GM18909 (cell line): ENCODE measurements at regions not wholly inside any gene's neighbourhood (a gene's known extent, or its start where the extent isn't known, plus 50 kb on each side); places are given as distances from the start of the nearest gene placed in this dataset.

ENCODE experiments used
- ATAC-seq: cut with Tn5 transposase; IDR thresholded peaks from one replicate; pipeline ENCODE4 v1.9.1; 2021; ENCODE audit warnings: mild to moderate bottlenecking; ENCODE audit not compliant: unreplicated experiment, poor library complexity

- no peak for ATAC-seq
These were observed 299.3 kb downstream of the FBXW7 start for GRCh38 chr4:152236519-152237056.

- no peak for ATAC-seq
These were observed 300.2 kb downstream of the FBXW7 start for GRCh38 chr4:152235718-152236117.

GRCh38 chr4:152234571-152234970 is 301.3 kb downstream of the FBXW7 start:
- no peak for ATAC-seq

- ATAC-seq: no peak
These were observed 303.6 kb downstream of the FBXW7 start for GRCh38 chr4:152232271-152232670.

GRCh38 chr4:152229782-152230289 is 306.1 kb downstream of the FBXW7 start:
- no peak for ATAC-seq

- no peak for ATAC-seq
These were observed 310.2 kb downstream of the FBXW7 start for GRCh38 chr4:152225680-152226079.

GRCh38 chr4:152224721-152225420 is 311.0 kb downstream of the FBXW7 start:
- no peak for ATAC-seq

- ATAC-seq: no peak
These were observed 311.7 kb downstream of the FBXW7 start for GRCh38 chr4:152224223-152224622.

GRCh38 chr4:152223600-152223999 is 312.3 kb downstream of the FBXW7 start:
- ATAC-seq: no peak

GRCh38 chr4:152221816-152222516 is 313.9 kb downstream of the FBXW7 start:
- ATAC-seq: no peak

- peak; percentile 70 for ATAC-seq
These were observed 315.7 kb downstream of the FBXW7 start for GRCh38 chr4:152220201-152220666.

- no peak for ATAC-seq
These were observed 317.3 kb downstream of the FBXW7 start for GRCh38 chr4:152218576-152218975.

GRCh38 chr4:152217896-152218295 is 318.0 kb downstream of the FBXW7 start:
- ATAC-seq: no peak

- ATAC-seq: no peak
These were observed 323.8 kb downstream of the FBXW7 start for GRCh38 chr4:152211936-152212653.

GRCh38 chr4:152209772-152210493 is 326.0 kb downstream of the FBXW7 start:
- peak; percentile 94 for ATAC-seq

- ATAC-seq: no peak
These were observed 328.5 kb downstream of the FBXW7 start for GRCh38 chr4:152207378-152207720.

GRCh38 chr4:152206646-152207377 is 329.1 kb downstream of the FBXW7 start:
- no peak for ATAC-seq

- no peak for ATAC-seq
These were observed 329.7 kb downstream of the FBXW7 start for GRCh38 chr4:152206185-152206584.

GRCh38 chr4:152202415-152202814 is 333.5 kb downstream of the FBXW7 start:
- ATAC-seq: no peak
